ENCODE measurements at regions not wholly inside any gene's neighbourhood (a gene's known extent, or its start where the extent isn't known, plus 50 kb on each side); places are given as distances from the start of the nearest gene placed in this dataset.

DNA sequence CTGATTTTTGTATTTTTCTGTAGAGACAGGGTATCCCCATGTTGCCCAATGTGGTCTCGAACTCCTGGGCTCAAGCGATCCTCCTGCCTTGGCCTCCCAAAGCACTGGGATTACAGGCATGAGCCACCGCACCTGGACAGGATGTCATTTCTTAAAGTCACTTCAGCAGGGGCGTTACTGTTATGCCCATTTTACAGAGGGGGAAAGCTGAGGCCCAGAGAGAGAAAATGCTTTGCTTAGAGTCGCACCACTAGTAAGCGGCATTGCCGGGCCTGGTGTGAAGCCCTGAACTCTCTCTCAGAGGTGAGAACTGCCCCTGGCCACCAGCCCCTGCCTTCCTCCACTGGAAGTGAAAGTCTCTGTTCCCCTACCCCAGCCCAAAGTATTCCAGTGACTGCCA, 207.0 kb downstream of the PHETA1 start (continued):
- no peak for TF ChIP-seq RAD21 (IDR thresholded peaks at IDR 0.05)
- no peak for TF ChIP-seq HNF4A (conservative IDR thresholded peaks at IDR 0.05)

DNA sequence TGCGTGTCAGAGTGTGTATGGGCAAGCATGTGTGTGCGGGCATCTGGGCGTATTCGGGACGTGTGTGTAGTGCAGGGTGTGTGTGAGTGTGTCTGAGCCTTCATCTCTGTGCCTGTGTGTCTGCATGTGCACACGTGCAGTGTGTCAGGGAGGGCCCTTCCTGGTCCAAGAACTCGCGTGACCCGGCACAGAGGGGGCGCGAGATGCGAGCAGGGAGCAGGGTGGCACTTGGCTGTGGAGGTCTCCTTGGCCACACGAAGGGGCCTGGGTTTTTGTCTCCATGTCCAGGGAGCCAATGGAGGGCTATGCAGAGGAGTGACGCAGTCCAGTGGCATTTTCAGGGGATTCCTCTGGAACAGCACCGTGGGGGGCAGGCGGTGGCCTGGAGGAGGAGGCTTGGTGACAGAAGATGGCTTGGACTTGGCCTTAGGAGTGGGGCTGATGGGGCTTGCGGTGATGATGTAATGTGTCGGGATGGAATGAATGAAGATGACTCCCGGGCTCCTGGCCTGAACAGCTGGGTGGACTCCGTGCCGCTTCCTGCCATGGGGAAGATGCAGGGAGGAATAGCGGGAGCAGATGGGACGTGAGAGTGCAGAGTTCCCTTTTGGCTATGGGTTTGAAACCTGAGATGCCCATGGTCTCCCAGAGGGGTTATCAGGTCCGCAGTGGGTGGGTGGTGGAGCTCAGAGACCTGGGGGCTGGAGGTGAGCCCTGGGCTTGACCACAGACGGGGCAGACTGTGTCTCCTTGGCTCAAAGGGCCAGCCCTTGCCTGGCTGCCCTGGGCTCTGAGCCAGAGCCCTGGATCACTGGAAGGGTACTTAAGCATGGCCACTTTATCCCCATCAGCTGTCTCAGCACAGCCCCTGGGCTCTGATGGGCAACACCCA, 208.3 kb downstream of the PHETA1 start:
- Histone ChIP-seq H3K27ac (ENCODE audit: low read depth in 1 of 2, low read length in 2 of 2) (no peak overlapping the region), H3K9ac (ENCODE audit: low read depth in 1 of 2, low read length in 2 of 2) (no peak overlapping the region), H3K36me3 (ENCODE audit: control insufficient read depth in 4 of 4, insufficient read depth in 3 of 4, low read depth in 1 of 4, low read length in 3 of 4) (peaks cover 0 to 20% (median 6%) of the 10 kb centered on the region in 4 donors), H3K27me3 (ENCODE audit: control insufficient read depth in 4 of 4, insufficient read depth in 4 of 4, low read length in 3 of 4) (no peaks in the 10 kb centered on the region), H3K4me3 (ENCODE audit: low read depth in 1 of 3, low read length in 3 of 3) (no peak overlapping the region), H3K4me1 (ENCODE audit: control insufficient read depth in 4 of 4, insufficient read depth in 4 of 4, low read length in 3 of 4) (no peaks in the 10 kb centered on the region), H3K9me3 (ENCODE audit: control insufficient read depth in 4 of 4, low read length in 3 of 4) (no peaks in the 10 kb centered on the region)
- 88% methylated on average over 25 of the region's 25 CpGs for WGBS
- no peak for TF ChIP-seq JUND (IDR thresholded peaks at IDR 0.05)
- TF ChIP-seq RXRA (IDR thresholded peaks at IDR 0.05), result no peak
- TF ChIP-seq HNF4A (conservative IDR thresholded peaks at IDR 0.05), result no peak
- TF ChIP-seq, protein P1, sequence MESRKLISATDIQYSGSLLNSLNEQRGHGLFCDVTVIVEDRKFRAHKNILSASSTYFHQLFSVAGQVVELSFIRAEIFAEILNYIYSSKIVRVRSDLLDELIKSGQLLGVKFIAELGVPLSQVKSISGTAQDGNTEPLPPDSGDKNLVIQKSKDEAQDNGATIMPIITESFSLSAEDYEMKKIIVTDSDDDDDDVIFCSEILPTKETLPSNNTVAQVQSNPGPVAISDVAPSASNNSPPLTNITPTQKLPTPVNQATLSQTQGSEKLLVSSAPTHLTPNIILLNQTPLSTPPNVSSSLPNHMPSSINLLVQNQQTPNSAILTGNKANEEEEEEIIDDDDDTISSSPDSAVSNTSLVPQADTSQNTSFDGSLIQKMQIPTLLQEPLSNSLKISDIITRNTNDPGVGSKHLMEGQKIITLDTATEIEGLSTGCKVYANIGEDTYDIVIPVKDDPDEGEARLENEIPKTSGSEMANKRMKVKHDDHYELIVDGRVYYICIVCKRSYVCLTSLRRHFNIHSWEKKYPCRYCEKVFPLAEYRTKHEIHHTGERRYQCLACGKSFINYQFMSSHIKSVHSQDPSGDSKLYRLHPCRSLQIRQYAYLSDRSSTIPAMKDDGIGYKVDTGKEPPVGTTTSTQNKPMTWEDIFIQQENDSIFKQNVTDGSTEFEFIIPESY (IDR thresholded peaks at IDR 0.05), result no peak
- no peak for TF ChIP-seq RAD21 (IDR thresholded peaks at IDR 0.05)
- TF ChIP-seq YY1 (IDR thresholded peaks at IDR 0.05), result no peak
- TF ChIP-seq SP1 (IDR thresholded peaks at IDR 0.05), result no peak
- TF ChIP-seq, protein P2, sequence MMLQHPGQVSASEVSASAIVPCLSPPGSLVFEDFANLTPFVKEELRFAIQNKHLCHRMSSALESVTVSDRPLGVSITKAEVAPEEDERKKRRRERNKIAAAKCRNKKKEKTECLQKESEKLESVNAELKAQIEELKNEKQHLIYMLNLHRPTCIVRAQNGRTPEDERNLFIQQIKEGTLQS (IDR thresholded peaks at IDR 0.05), result no peak
- TF ChIP-seq, protein P3, sequence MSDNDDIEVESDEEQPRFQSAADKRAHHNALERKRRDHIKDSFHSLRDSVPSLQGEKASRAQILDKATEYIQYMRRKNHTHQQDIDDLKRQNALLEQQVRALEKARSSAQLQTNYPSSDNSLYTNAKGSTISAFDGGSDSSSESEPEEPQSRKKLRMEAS (IDR thresholded peaks at IDR 0.05), result no peak
- TF ChIP-seq HNF4G (IDR thresholded peaks at IDR 0.05), result no peak
- TF ChIP-seq, protein P4, sequence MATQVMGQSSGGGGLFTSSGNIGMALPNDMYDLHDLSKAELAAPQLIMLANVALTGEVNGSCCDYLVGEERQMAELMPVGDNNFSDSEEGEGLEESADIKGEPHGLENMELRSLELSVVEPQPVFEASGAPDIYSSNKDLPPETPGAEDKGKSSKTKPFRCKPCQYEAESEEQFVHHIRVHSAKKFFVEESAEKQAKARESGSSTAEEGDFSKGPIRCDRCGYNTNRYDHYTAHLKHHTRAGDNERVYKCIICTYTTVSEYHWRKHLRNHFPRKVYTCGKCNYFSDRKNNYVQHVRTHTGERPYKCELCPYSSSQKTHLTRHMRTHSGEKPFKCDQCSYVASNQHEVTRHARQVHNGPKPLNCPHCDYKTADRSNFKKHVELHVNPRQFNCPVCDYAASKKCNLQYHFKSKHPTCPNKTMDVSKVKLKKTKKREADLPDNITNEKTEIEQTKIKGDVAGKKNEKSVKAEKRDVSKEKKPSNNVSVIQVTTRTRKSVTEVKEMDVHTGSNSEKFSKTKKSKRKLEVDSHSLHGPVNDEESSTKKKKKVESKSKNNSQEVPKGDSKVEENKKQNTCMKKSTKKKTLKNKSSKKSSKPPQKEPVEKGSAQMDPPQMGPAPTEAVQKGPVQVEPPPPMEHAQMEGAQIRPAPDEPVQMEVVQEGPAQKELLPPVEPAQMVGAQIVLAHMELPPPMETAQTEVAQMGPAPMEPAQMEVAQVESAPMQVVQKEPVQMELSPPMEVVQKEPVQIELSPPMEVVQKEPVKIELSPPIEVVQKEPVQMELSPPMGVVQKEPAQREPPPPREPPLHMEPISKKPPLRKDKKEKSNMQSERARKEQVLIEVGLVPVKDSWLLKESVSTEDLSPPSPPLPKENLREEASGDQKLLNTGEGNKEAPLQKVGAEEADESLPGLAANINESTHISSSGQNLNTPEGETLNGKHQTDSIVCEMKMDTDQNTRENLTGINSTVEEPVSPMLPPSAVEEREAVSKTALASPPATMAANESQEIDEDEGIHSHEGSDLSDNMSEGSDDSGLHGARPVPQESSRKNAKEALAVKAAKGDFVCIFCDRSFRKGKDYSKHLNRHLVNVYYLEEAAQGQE (IDR thresholded peaks at IDR 0.05), result no peak
- DNase-seq (ENCODE audit: low spot score), result no peak

DNA sequence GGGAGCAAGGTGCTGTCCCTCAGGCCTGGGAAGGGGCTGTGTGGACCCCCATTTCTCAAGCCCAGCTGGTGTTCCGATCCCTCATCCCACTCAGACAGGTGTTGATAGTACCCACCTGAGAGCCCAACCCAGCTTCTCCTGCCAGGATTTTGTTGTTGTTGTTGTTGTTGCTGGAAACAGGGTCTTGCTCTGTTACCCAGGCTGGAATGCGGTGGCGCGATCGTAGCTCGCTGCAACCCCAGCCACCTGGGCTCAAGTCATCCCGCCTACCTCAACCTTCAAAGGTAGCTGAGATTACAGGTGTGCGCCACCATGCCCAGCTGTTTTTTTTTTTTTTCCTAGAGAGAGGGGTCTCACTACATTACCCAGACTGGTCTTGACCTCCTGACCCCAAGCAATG, 209.9 kb downstream of the PHETA1 start:
- WGBS, result 97% methylated on average over 8 of the region's 8 CpGs
- H3K27ac ChIP-seq (ENCODE audit: low read depth in 1 of 2, low read length in 2 of 2), result no peak overlapping the region
- no peaks in the 10 kb centered on the region for H3K4me1 ChIP-seq (ENCODE audit: control insufficient read depth in 4 of 4, insufficient read depth in 4 of 4, low read length in 3 of 4)
- no peaks in the 10 kb centered on the region for H3K27me3 ChIP-seq (ENCODE audit: control insufficient read depth in 4 of 4, insufficient read depth in 4 of 4, low read length in 3 of 4)
- peaks cover 0 to 20% (median 6%) of the 10 kb centered on the region in 4 donors for H3K36me3 ChIP-seq (ENCODE audit: control insufficient read depth in 4 of 4, insufficient read depth in 3 of 4, low read depth in 1 of 4, low read length in 3 of 4)
- no peak overlapping the region for H3K4me3 ChIP-seq (ENCODE audit: low read depth in 1 of 3, low read length in 3 of 3)
- DNase-seq (ENCODE audit: low spot score), result no peak
- H3K9ac ChIP-seq (ENCODE audit: low read depth in 1 of 2, low read length in 2 of 2), result no peak overlapping the region
- no peaks in the 10 kb centered on the region for H3K9me3 ChIP-seq (ENCODE audit: control insufficient read depth in 4 of 4, low read length in 3 of 4)
- no peak for TF ChIP-seq YY1 (IDR thresholded peaks at IDR 0.05)
- TF ChIP-seq, protein P3 (IDR thresholded peaks at IDR 0.05), result no peak
- TF ChIP-seq, protein P1 (IDR thresholded peaks at IDR 0.05), result no peak
- no peak for TF ChIP-seq RAD21 (IDR thresholded peaks at IDR 0.05)
- no peak for TF ChIP-seq RXRA (IDR thresholded peaks at IDR 0.05)
- TF ChIP-seq NR2F2 (IDR thresholded peaks at IDR 0.05), result no peak
- TF ChIP-seq HNF4G (IDR thresholded peaks at IDR 0.05), result no peak
- TF ChIP-seq, protein P5, sequence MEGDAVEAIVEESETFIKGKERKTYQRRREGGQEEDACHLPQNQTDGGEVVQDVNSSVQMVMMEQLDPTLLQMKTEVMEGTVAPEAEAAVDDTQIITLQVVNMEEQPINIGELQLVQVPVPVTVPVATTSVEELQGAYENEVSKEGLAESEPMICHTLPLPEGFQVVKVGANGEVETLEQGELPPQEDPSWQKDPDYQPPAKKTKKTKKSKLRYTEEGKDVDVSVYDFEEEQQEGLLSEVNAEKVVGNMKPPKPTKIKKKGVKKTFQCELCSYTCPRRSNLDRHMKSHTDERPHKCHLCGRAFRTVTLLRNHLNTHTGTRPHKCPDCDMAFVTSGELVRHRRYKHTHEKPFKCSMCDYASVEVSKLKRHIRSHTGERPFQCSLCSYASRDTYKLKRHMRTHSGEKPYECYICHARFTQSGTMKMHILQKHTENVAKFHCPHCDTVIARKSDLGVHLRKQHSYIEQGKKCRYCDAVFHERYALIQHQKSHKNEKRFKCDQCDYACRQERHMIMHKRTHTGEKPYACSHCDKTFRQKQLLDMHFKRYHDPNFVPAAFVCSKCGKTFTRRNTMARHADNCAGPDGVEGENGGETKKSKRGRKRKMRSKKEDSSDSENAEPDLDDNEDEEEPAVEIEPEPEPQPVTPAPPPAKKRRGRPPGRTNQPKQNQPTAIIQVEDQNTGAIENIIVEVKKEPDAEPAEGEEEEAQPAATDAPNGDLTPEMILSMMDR (IDR thresholded peaks at IDR 0.05; ENCODE audit: low read depth, low read length, missing input control), result no peak
- no peak for TF ChIP-seq EGR1 (IDR thresholded peaks at IDR 0.05; ENCODE audit: low read depth in 2 of 2)
- TF ChIP-seq HNF4A (conservative IDR thresholded peaks at IDR 0.05), result no peak
- TF ChIP-seq, protein P2 (IDR thresholded peaks at IDR 0.05), result no peak
